LNCAP (cell line): ENCODE measurements at regions not wholly inside any gene's neighbourhood (a gene's known extent, or its start where the extent isn't known, plus 50 kb on each side); places are given as distances from the start of the nearest gene placed in this dataset.

Source experiments
- TF ChIP-seq, protein P1 (sequence below): fragments of 450-650 bp; IDR thresholded peaks from 2 replicates; pipeline ENCODE4 v1.5.1; 2017; ENCODE audit warnings: mild to moderate bottlenecking

GRCh38 chr20:57872816-57873409 is 163.1 kb upstream of the PMEPA1 start:
- TF ChIP-seq, protein P1, sequence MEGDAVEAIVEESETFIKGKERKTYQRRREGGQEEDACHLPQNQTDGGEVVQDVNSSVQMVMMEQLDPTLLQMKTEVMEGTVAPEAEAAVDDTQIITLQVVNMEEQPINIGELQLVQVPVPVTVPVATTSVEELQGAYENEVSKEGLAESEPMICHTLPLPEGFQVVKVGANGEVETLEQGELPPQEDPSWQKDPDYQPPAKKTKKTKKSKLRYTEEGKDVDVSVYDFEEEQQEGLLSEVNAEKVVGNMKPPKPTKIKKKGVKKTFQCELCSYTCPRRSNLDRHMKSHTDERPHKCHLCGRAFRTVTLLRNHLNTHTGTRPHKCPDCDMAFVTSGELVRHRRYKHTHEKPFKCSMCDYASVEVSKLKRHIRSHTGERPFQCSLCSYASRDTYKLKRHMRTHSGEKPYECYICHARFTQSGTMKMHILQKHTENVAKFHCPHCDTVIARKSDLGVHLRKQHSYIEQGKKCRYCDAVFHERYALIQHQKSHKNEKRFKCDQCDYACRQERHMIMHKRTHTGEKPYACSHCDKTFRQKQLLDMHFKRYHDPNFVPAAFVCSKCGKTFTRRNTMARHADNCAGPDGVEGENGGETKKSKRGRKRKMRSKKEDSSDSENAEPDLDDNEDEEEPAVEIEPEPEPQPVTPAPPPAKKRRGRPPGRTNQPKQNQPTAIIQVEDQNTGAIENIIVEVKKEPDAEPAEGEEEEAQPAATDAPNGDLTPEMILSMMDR, result no peak

- TF ChIP-seq, protein P1, result no peak
These were observed 161.4 kb upstream of the PMEPA1 start for GRCh38 chr20:57871237-57871632.

GRCh38 chr20:57870597-57871236 is 160.9 kb upstream of the PMEPA1 start:
- TF ChIP-seq, protein P1, result no peak

- TF ChIP-seq, protein P1, result no peak
These were observed 160.1 kb upstream of the PMEPA1 start for GRCh38 chr20:57869951-57870315.

GRCh38 chr20:57869291-57869950 is 159.6 kb upstream of the PMEPA1 start:
- TF ChIP-seq, protein P1, result no peak

- TF ChIP-seq, protein P1, result no peak
These were observed 158.5 kb upstream of the PMEPA1 start for GRCh38 chr20:57868310-57868709.

DNA sequence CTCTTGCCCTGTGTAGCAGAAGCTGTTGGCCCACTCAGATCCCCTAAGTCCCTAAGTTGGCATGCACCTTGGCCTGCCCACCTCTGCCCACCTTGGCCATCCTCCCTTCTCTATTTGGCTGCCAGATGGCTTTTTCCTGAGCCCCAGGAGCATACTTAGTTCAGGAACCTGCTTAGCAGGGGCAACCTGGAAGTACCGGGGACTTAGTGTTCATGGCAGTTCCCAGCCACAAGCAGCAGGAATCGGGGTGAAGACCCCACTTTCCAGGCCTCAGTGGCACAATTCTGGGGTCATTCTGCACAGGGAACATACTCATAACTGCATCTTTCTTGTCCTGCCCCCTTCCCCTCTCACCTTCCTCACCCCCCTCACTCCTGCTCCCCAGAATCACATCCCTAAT is 158.0 kb upstream of the PMEPA1 start:
- TF ChIP-seq, protein P1, result no peak
